A204.1 (cell line): ENCODE measurements at regions not wholly inside any gene's neighbourhood (a gene's known extent, or its start where the extent isn't known, plus 50 kb on each side); places are given as distances from the start of the nearest gene placed in this dataset.
"Not testable (repeated sequence)": the region's sequence is repeated elsewhere in the genome, so short reads cannot be mapped to it uniquely, and the experiment has no call there.

Experiments used
- FAIRE-seq: peaks from 2 replicates; lab custom pipeline; 2012; peaks lifted over from hg19 to GRCh38; lab: Jason Lieb, UNC

DNA sequence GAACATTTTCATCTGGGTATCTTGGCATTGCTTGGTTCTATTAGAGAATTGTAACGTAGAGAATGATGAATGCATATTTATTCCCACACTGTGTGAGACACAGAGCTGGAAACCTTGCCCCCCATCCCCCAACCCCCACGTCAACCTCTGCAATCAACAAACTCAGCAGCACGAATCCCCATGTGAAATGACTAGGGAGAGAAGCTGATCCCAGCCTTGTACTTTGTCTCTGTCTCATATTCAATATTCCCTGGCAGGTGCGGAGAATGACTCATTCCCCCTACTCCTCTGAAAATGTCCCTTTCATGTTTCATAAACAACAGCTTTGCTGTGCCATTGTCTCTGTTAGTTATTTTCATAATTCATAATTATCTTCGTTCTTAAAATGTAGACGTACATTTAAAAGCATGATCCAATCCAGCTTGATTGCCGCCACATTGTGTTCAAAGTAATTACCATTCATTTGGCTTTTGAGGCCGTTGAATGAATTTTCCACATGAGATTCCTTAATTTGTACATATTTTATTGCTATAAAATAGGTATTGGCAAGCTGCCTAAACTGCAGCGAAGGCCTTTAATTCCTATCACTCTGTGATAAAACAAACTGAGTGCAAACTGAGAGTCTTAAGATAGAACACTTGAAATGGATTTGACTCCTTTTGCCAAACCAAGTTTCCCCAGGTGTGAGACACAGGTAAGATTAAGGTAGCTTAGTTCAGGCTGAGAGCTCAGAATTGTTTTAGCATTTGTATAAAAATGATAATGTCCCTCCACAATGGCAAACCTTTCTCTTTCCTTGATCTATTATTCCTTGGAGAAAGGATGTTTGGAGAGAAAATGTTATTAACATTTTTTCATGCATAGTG, 920.2 kb downstream of the TYW1 start:
- FAIRE-seq = no peak

DNA sequence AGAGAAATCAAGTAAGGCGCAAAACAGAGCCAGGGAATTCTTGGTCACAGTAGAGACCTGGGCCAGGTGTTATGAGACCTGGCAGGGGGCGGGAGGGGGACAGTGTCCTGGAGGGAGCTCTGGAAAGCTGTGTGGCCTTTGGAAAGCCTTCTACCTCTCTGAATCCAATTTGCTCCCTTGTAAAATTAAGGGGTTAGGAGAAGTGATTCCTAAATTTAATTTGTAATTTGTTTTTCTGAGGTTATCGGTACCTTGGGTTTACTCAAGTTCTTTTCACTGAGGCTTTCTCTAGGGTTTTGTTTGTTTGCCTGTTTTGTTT, 920.8 kb downstream of the TYW1 start:
- FAIRE-seq = no peak

DNA sequence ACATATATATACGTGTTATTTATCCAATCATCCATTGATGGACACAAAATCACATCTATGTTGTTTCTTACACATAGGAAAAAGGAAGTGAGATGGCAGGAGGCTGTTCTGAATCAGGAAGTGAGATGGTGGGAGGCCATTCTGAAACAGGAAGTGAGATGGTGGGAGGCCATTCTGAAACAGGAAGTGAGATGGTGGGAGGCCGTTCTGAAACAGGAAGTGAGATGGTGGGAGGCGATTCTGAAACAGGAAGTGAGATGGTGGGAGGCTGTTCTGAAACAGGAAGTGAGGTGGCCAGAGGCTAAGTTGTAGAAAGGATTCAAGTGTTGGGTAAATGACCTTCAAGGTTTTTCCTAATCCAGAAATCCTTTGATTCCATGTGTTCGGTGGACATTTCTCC, 921.5 kb downstream of the TYW1 start:
- FAIRE-seq = no peak

DNA sequence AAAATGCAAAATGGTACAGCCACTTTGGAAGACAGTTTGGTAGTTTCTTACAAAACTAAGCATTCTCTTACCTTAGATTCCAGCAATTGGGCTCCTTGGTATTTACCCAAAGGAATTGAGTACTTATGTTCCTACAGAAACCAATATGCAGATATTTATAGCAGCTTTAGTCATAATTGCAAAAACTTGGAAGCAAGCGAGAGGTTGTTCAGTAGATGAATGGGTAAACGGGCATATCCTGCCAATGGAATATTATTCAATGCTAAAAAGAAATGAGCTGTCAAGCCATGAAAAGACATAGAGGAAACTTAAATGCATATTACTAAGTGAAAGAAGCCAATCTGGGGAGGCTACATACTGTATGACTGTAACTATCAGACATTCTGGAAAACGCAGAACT, 926.7 kb downstream of the TYW1 start:
- no peak for FAIRE-seq

DNA sequence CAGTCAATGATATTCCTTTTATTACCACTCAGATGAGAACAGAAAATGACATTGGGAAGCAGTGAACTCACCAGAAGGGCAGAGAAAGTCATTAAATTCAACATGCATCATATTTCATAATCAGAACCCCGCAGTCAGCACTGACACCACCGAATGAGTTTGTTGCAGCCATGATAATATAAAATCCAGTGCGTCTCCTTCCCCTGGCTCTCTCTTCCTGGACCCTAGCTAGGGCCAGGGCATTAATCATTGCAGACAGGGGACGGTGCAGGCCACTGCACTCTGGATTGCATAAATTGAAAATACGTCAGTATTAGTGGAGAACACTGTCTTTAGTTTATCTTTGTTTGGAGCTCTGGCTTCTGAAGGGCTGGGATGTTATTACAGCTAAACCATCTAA, 931.5 kb downstream of the TYW1 start:
- no peak for FAIRE-seq

DNA sequence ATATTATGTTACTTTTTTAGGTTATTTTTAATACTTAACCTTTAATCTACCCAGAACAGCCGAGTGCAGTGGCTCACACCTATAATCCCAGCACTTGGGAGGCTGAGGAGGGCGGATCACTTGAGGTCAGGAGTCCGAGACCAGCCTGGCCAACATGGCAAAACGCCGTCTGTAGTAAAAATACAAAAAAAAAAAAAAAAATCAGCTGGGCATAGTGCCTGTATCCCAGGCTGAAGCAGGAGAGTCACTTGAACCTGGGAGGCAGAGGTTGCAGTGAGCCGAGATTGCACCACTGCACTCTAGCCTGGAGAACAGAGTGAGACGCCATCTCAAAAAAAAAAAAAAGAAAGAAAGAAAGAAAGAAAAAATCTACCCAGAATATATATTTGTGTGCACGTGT, 939.8 kb downstream of the TYW1 start:
- not testable (repeated sequence) for FAIRE-seq

DNA sequence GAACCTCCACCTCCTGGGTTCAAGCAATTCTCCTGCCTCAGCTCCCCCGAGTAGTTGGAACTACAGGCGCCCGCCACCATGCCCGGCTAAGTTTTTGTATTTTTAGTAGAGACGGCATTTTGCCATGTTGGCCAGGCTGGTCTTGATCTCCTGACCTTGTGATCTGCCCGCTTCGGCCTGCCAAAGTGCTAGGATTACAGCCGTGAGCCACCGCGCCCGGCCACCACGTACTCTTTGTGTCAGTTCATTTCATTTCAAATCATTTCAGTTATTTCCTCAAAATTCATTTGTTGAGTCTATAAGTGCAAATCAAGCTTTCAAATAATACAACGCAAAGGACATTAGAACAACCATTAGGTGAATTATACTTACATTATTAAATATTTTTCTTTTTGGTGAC, 943.8 kb downstream of the TYW1 start:
- FAIRE-seq = no peak

DNA sequence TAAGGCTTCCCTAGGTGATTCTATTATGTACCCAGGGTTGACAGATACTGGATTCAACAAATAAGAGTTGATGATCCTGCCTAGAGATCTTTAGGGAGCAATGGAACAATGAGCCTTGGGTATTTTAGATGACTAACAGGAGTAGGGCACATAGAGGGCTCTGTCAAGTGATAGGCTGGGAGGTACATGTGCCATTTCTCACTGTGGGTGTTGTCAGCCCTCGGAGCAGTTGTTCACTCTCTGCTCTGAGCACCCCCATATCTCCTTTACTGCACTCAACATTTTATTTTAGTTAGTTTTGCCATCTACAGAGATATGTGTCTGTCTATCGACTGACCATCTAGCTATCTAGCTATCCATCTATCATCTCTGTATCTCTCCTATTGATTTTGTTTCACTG, 950.6 kb downstream of the TYW1 start:
- FAIRE-seq = no peak

DNA sequence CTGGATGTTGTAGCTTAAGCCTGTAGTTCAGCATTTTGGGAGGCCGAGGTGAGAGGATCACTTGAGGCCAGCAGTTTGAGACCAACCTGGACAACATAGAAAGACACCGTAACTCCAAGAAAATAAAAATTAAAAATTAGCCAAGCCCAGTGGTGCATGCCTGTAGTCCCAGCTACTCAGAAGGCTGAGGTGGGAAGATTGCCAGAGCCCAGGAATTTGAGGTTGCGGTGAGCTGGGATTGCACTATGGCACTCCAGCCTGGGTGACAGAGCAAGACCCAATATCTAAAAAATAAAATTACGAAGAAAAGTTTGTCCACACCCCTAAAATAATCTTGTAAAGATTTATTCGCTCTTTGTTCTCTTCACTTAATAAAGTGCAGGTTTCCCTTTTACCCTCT, 951.0 kb downstream of the TYW1 start:
- no peak for FAIRE-seq

DNA sequence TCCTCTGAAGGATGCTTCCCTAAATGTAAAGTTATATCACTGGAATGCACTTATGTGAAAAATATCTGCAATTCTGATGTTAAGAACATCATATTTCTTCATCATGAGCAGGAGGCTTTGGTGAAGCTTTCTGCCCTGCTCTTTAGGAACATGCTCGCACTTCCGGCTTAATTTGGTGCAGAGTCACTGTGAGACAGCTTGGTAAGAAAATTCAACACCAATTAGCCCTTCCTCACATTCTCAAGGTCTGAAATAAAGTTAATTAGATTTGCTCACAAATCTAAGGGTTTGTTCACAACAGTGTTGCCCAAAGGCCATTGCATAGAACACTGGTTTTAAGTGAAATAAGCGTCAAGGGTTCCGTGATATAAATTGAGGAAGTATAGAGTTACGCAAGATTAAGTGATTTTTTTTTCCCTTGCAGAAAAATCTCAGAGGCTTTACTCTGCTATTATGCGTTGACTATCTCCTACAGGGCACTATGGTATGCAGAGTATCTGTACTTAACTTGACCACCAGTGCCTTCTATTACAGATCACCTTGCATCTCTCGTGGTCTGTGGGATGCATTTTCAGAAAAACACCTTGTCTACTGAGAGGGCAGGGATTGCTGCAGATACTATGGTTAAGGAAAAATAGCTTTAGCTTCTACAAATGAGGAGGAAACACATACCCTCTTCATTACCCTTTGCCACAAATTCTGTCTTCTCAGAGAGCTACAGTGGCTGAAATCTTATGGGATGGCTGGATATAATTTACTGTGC, 953.9 kb downstream of the TYW1 start:
- no peak for FAIRE-seq

DNA sequence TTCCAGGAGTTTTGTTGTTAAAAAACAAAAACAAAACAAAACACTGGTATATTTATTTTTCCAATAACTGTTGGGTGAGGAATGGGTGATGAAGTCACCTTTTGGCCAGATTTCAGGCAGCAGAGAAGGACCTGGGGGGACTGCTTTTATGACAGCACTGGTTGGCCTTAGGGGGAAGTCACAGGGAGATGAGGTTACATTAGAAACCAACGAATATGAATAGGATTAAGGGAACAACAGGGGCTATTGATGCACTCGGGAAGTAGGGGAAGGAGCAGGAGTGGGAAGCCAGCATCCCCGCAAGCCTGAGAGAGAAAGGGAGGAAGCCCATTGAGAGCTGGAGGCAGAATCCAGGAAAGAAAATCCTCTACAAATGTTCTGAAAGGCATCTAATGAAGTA, 958.4 kb downstream of the TYW1 start:
- no peak for FAIRE-seq

DNA sequence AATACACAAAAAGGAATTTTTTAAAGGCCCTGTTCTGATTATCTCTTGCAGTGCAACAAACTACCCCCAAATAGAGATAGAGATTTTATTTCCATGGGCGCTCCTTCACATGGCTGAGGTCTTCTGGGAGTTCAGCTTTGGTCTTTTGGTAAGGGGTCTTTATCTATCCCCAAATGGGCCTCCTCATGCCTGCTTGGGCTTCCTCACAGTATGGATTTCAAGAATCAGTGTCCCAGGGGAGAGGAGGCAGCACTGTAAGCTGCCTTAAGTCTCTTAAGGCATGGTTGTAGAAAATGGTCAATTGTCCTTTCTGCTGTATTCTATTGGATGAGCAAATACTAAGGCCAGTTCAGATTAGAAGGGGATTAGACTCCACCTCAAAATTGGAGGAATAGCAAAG, 966.2 kb downstream of the TYW1 start:
- FAIRE-seq = no peak

DNA sequence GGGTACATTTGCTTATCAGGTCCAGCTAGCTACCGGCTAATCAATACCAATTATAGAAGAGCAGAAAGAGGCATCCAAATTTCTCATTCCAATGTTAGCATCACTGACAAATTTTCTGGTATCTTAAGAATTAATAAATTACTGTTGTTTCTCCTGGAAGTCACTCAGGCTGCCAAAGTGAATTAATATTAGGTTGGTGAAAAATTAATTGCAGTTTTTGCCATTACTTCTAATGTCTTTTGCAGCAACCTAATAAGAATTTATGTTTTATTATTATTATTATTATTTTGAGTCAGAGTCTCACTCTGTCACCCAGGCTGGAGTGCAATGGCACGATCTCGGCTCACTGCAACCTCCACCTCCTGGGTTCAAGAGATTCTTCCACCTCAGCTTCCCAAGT, 979.9 kb downstream of the TYW1 start:
- FAIRE-seq = no peak

DNA sequence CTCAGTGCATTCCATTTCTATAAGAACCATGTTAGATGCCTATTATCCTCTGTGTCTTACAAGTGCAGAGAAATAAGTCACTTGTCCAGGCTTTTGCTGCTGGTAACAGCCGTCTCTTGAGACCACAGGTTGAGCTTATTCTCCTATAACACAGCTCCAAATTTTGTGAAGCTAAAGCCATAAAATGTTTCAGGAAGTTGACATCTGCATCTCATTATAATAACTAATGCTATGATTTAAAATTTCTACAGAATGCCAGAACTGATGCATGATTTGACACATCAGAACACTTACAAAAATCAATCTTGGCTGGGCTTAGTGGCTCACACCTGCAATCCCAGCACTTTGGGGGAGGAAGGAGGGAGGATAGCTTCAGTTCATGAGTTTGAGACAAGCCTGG, 986.9 kb downstream of the TYW1 start:
- no peak for FAIRE-seq

DNA sequence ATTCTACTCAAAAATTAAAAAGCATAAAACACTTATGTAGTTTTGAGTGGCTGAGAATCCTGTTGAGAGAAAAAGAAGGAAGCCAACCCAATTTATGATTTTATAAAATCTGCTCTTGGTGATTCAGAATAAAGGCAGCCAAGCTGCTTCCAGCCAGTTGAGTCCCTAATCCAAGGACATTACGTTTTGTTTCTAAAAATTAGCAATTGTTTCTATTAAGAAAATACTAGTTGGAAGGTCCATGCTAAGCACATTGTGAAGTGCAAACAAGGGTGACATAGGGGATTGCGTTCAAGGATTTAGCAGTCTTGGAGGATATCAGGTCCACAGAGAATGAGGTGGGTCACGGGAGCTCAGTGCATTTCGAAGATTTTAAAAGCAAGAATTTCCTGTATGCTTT, 987.7 kb downstream of the TYW1 start:
- no peak for FAIRE-seq

DNA sequence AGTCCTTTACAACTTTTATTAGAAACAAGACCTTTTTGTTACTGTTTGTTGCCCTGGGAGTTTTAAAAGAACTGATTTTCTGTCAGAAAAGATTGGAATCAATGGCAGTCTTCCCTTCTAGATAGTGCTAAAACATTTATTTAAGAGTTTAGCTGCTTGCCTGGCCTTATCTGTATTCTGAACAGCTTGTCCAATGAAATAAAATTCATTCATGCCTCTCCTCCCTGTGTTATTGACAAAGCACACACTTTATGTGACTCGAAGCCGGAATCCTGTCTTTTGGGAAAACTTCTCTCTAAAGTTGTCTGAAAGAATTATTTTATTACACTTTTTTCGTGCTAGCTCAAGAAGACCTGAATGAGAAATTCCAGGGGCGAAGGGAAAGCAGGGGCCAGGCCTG, 992.5 kb downstream of the TYW1 start:
- no peak for FAIRE-seq

DNA sequence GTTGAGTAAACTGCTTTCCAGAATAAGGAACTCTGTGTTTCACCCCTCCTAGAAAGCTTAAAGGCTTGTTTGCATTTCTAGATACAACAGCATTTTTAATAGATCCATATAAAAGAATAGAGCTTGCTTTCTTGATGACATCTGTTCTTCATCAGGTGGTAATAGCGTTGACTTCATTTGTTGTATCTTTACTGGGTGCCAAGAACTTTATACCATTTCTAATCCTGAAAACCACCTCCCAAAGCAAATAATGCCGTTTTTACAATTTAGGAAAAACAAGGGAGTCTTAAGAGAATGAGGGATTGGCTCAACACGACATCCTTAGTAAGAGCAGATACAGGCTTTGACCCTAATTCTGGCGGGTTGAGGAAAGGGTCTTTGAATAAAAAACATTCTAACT, 993.4 kb downstream of the TYW1 start:
- no peak for FAIRE-seq

DNA sequence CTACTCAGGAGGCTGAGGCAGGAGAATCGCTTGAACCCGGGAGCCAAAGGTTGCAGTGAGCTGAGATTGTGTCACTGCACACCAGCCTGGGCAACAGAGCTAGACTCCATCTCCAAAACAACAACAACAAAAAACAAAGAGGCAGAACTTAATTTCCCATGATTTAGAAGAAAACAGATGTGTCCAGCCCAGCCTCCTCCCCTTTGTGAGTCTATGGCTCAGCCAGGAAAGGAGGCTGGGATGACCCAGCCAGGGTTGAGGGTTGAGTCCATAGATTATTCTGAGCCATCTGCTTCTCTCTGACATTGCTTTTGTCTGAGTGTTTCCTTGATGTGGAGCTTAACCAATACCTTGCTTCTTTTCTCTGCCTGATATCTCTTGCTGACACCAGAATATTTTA, 994.1 kb downstream of the TYW1 start:
- no peak for FAIRE-seq

DNA sequence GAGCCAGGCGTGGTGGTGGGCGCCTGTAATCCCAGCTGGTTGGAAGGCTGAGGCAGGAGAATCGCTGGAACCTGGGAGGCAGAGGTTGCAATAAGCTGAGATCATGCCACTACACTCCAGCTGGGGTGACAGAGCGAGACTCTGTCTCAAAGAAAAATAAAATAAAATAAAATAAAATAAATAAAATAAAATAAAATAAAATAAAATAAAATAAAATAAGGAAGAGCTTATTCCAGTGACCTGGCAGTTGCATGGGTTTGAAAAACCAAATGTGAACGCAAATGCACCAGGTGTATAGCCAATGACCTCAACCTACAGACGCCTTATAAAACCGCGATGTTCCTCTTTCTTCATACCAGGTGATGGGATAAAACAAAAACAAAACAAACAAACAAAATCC, 995.7 kb downstream of the TYW1 start:
- no peak for FAIRE-seq

DNA sequence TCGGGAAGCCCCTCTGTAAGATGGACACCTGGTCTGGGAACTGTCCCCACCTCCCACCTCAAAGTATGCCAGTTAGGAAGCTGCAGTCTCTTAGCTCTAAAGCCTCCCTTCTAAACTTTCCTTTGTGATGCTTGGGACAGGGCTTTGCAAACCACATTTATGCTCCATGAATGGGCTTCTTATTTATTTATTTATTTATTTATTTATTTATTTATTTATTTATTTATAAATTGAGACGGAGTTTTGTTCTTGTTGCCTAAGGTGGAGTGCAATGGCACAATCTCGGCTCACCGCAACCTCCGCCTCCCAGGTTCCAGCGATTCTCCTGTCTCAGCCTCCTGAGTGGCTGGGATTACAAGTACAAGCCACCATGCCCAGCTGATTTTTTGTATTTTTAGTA, 1009.4 kb downstream of the TYW1 start:
- FAIRE-seq = no peak

DNA sequence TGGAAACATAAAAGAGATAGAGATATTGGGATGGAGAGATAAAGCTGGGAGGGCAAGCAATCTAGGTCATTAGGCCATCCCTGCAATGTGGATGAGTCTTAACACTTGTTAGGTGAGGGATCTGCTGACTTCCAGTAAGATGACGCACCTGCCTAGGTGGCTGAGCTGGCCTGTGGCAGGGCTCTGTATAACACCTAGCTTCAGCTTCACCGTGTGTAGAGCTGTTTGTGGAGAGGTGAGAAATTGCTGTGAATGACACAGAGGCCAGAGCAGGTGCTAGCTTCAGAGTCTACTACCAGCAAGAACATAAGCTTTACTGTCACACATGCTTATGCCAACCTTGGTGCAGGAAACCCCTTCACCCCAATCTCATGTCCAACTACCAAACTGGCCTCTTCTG, 1010.0 kb downstream of the TYW1 start:
- FAIRE-seq = no peak

DNA sequence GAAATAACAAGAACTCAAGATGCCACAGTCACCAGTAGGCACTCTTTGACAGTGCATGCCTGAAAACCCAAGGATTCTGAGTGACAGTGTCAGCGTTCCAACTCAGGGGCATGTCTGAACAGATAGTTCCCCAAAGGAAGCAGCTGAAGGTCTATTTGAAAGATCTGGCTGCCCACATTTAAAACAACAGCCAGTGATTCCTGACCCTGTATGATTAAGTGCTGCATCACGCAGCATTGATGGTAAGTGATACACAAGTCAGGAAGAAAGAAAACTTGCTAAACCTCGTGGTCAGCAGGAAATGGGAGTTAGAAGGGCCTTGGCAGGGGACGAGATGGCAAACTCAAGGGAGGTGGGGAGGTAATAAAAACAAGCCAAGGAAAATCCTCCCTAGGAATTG, 1013.1 kb downstream of the TYW1 start:
- FAIRE-seq = no peak

DNA sequence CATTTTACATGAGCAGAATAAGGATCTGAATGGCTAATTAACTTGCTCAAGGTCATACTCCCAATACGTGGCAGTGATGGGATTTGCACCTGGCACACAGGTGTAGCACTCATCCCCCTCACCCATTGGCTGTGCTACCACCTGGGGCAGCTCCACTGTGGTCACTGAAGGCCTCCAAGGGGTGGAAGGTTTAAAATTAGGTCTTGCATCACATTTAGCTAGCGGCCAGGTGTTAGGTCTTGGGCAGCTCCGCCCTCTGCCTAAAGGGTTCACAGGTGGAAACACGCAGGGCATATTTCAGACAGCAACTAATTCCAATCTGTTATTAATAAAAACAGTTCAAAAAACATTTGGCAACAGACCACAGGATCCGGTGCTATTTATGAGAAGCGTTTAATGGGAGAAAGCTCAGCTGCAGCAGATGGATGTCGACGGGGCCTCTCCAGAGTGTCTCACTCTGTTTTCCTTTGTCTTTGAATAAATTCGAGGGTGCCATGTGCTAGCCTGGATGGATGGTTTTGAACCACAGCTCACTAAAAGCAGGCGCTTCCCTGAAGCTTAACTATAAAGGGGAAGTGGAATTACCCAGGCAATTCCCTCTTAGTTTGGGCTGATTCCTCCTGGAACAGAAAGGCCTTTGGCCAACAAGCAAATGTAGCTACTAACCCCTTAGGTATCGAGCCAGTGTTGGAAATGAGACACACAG, 1017.6 kb downstream of the TYW1 start:
- FAIRE-seq = no peak
